ENCODE measurements at regions not wholly inside any gene's neighbourhood (a gene's known extent, or its start where the extent isn't known, plus 50 kb on each side); places are given as distances from the start of the nearest gene placed in this dataset.

GRCh38 chr9:89748831-89749499 is 144.2 kb downstream of the GADD45G start:
- no peak for DNase-seq

GRCh38 chr9:89749500-89750116 is 144.8 kb downstream of the GADD45G start:
- no peak for DNase-seq

GRCh38 chr9:89750117-89750791 is 145.4 kb downstream of the GADD45G start:
- no peak for DNase-seq

DNA sequence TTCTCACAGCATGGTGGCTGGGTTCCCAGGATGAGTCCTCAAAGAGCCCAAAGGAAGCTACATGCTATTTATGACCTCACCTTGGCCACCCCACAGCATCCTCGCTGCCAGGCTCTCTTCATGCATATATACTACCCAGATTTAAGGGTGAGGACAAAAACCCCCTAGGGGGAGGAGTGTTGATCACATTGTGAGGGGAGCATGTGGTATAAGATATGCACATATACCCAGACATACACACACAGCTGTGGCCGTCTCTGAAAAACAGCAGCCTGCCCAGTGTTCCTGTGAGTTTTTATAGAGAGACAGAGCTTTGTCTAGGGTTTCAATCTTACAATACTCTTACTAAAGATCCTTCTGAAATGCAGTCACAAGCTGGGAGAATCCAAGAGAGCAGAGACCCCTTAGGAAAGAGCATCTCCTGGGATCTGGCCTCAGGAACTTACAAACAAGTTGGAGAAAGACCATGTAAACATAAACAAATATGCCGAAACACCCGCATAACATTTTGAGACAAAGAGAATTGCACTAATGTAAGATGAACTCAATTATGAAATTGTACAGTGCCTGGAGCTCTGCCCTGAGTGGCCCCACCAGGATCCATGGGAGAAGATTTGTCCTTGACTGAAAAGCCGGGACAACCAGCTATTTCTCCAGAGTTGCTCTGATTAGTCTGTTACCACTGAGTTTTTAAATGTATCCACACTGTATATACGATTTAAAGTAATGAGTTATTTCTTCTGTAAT is 146.4 kb downstream of the GADD45G start:
- DNase-seq: no peak

DNA sequence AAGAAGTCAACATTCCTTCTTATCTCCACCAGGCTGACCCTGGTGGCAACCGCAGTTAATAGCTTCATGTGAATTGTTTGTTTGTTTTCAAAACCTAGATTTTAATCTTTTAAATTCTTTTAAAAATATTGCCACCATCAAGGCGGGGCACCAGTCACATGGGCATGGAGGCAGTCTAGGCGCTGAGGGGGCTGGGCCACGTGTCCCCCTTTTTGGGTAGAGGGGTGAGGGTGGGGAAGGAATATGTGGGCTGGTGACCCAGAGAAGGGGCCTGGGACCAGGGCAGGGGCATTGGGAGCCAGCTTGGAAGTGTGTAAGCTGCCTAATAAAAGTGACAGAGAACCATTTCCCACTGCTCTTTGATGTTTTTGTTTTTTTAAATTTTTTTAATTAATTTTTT is 147.3 kb downstream of the GADD45G start:
- no peak for DNase-seq

DNA sequence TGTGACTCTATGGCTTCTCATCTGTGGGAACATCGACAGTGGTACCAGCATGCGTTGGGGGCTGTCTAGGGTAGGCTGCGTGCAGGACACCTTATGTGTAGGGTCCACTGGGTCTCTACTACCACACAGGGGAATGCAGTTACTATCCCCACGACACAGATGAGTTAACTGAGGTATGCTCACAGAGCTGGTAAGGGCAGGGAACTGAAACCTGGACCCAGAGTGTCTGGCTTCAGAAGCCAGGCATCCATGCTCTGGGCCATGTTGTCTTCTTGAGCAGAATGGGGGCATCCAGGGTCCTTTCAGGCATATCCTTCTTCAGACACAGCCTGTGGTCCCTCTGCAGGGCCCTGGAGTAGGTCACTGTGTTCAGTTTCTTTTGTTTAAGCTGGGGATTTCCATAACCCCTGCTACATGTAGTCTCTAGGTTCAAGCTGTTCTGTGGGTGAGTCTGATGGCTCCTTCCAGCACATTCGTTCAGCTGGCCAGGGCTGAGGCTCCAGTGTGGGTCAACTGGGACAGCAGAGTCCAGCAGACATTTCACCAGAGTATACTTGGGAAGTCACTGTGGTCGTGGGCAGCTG is 148.8 kb downstream of the GADD45G start:
- no peak for DNase-seq

- no peak for DNase-seq
Observed at GRCh38 chr9:89754193-89754592, 149.4 kb downstream of the GADD45G start.

GRCh38 chr9:89755821-89756220 is 151.0 kb downstream of the GADD45G start:
- DNase-seq: no peak

DNA sequence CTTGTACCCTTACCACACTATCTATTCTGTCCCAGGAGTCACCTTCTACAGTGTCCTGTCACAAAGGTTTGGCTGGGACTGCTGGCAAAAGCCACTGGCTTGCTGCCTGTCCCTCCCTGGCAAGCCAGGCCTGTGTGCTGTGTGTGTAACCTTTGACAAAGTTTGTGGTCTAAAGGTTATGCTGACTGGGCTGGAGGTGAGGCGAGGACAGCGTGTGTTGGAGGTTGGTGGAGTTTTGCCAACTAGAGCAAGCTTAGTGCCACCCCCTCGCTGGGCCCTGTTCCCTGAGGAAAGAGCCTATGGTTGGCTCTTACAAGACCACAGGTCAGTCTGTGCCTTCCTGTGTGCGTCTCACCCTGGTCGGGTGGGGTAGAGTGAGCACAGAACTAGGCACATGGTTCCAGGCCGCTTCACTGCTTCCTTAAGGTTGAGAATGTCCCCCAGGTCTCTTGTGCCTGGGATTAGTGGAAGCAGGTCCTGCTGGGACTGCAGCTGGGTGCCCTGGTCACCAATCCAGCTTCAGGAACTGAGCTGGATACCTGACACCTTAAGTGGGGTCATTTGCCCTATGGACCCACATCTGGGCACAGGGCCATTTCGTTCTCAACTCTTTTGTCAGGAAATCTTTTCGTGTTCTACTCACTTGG is 152.2 kb downstream of the GADD45G start:
- no peak for DNase-seq

DNA sequence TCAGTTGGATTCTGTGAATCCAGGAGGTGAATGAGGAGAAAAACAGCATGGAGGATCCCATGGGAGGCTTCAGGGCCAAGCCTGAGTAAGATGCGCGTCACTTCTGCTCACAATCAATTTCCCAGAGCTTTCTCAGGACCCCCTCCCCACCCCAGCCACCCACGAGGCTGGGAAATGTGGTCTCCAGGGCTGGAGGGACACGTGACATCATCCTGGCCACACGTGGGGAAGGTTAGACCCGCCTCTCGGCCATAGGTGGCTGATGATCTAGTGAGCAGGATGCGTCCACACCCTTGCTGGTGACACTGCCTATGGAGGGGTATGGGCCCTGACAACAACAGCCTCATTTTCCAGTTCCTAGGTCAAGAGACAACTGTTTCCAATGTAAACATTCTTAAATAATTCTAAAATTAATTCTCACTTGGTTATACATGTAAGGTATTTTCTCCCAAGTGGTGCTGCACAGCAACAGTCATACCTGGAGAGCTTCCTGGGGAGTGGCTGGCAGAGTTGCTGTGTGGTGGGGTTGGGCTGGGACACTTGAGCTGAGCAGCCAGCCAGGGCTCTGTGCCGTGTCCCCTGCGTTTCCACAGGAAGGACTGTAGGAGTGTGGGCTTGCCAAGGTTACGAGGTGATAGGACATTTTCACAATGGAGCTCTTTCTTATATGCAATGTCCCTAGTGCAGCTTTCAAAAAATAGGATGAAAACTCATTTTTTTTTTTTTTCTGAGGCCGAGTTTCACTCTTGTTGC is 153.1 kb downstream of the GADD45G start:
- no peak for DNase-seq

DNA sequence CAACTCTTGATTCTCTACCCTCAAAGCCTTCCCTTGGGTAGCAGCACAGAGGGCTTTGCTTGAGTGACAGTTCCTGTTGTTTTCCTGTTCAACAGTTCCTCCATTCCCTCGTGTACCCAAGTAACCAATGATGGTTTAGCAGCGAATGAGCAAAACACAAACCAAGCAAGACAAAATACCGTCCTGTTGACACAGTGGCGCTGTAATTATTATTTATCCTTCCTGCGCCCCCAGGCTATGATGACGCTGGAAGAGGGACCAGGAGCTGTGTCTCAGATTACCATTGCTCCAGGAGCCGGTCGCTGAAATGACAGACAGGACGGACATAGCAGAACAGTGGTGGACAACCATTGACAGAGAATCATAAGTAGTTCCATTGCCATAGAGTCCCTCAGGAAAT is 154.8 kb downstream of the GADD45G start:
- DNase-seq: no peak

DNA sequence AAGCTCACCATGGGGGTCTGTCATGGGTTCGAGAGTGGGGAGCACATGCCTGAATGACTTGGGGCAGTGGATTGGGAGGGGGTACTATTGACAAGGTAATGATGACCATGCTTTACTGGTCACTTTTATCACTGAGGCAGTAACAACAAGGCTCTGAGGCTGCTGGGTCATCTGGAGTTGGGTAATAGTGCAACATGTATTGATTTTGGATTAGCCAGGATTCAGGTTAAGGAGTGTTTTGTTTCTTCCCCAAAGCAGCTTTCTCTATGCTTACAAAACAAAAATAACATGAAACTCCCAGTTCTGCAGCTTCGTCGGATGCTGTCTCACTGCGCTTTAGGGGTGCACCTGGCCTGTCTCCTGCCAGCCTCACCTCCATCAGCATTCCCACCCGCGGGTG is 155.3 kb downstream of the GADD45G start:
- no peak for DNase-seq

DNA sequence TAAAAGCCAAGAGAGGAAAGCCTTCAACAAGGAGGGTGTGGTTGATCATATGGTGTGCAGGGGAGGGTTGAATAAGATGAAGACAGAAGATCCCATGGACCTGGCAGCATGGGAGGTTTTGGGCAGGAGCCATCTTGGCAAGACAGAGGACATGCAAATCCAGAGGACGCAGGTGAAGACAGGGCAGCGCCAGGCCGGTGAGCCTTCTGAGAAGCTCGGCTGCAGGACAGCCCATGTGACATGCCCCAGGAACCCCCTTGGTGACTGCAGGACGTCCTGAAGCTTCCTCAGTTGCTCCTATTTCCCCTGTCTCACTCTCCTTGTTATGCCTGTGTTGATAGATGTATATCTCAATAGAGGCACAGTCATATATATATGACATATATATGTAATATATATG is 159.4 kb downstream of the GADD45G start:
- DNase-seq: no peak

DNA sequence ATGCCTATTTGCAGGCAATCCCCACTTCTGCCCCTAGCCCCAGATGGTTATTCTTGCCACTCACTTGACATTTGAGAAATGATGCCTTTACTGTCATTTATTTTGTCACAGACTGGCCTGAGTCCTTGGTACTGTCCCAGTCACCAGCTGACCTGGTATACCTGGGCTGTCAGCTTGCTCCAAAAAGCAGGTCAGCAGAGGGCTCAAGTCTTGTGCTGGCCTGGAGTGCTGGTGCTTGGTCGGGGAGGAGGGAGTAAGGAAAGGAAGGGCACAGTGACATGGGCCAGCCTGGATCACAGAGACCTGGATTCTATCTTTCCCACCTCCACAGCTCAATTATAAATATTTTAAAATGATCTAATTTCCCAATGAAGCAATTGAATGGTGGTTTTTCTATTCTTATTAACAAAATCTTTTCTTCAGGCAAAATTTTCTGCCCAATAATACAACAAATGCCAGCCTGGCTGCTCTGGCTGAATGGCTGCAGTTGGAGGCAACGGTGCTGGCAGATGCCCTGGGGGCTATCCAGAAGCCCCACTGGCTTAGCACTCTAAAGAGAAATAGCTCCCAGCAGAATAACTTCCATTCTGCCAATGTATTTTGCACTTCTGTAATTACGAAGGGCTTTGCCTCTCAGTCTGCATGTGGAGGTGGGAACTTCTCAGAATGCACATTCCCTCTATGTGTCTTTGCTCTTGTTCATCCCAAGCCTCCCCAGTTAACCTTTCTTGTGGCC is 160.6 kb downstream of the GADD45G start:
- no peak for DNase-seq

DNA sequence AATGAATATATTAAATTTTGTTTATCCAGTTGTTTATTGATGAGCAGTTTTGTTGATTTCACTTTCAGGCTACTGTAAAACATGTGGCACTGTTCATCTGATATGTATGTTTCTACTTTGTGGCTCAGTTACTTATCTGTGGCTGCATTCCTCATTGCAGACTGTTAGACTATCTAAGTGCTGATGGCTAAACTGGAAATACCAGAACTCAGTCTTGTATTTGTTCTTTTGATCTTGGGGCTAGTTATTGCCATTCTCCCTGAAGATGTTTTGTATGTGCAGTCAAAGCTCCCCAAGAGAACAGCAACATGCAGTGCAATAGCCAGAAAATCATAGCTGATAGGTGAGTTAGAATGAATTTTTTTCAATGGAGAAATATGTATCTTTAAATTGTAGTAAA is 162.2 kb downstream of the GADD45G start:
- DNase-seq: no peak

GRCh38 chr9:89768051-89768450 is 163.2 kb downstream of the GADD45G start:
- no peak for DNase-seq

GRCh38 chr9:89768650-89769071 is 163.8 kb downstream of the GADD45G start:
- no peak for DNase-seq

GRCh38 chr9:89770531-89771174 is 165.8 kb downstream of the GADD45G start:
- no peak for DNase-seq

- no peak for DNase-seq
Observed at GRCh38 chr9:89771205-89771604, 166.4 kb downstream of the GADD45G start.

- no peak for DNase-seq
Observed at GRCh38 chr9:89773170-89773569, 168.4 kb downstream of the GADD45G start.

All from CD4-positive, alpha-beta T cell treated with Interleukin-10 for 1 hour (primary cell).